Tibial nerve (tissue), 4 donors: ENCODE measurements at regions not wholly inside any gene's neighbourhood (a gene's known extent, or its start where the extent isn't known, plus 50 kb on each side); places are given as distances from the start of the nearest gene placed in this dataset.

ENCODE experiments used
- DNase-seq, 2 donors: peaks; one replicate each; pipeline ENCODE4 v3.0.0-alpha.2; 2019; ENCODE audit warnings: low spot score in 2 of 2
- H3K27ac ChIP-seq, 4 donors: fragments of 200-600 bp; sonication (generic) in 3 of 4; one replicate each; pipeline ENCODE4 v1.5.1; 2017 to 2019; ENCODE audit warnings: mild to moderate bottlenecking in 1 of 4
- H3K27me3 ChIP-seq, 2 donors: fragments of 200-600 bp; sonication (generic) in 1 of 2; one replicate each; pipeline versions ENCODE4 v1.5.1 to v1.6.0; 2017 to 2019
- H3K36me3 ChIP-seq, 3 donors: fragments of 200-600 bp; sonication (generic); one replicate each; pipeline ENCODE4 v1.5.1; 2018 to 2019
- H3K4me1 ChIP-seq, 4 donors: fragments of 200-600 bp; sonication (generic) in 3 of 4; one replicate each; pipeline ENCODE4 v1.5.1; 2017 to 2019
- H3K4me3 ChIP-seq, 4 donors: fragments of 200-600 bp; sonication (generic) in 3 of 4; one replicate each; pipeline ENCODE4 v1.5.1; 2017 to 2019; ENCODE audit warnings: mild to moderate bottlenecking in 1 of 4, moderate library complexity in 1 of 4
- H3K9me3 ChIP-seq, 4 donors: fragments of 200-600 bp; sonication (generic) in 3 of 4; one replicate each; pipeline ENCODE4 v1.5.1; 2017 to 2019
- EP300 ChIP-seq, 2 donors: sonication (generic); formaldehyde crosslinking; IDR thresholded peaks; one replicate each; pipeline ENCODE4 v1.6.1; 2017; ENCODE audit warnings: antibody characterized with exemption in 2 of 2, mild to moderate bottlenecking in 1 of 2
- POLR2A ChIP-seq, 2 donors: fragments of 450-650 bp; IDR thresholded peaks; one replicate each; pipeline ENCODE4 v1.6.1; 2017; ENCODE audit warnings: antibody characterized with exemption in 2 of 2, mild to moderate bottlenecking in 2 of 2, moderate library complexity in 2 of 2
- WGBS, 2 donors: methylation state at CpG; one replicate each; pipeline ENCODE4 v1.1.5; 2018; 5-methylcytosine and 5-hydroxymethylcytosine counted together
- TF ChIP-seq, protein P1 (sequence below), 5 experiments: fragments of 200-600 bp in 3 of 5; fragments of 450-650 bp in 2 of 5; sonication (generic) in 3 of 5; IDR thresholded peaks; one replicate each; pipeline ENCODE4 v1.5.1; 2016 to 2019; ENCODE audit warnings: antibody characterized with exemption in 5 of 5, mild to moderate bottlenecking in 3 of 5, moderate library complexity in 2 of 5

DNA sequence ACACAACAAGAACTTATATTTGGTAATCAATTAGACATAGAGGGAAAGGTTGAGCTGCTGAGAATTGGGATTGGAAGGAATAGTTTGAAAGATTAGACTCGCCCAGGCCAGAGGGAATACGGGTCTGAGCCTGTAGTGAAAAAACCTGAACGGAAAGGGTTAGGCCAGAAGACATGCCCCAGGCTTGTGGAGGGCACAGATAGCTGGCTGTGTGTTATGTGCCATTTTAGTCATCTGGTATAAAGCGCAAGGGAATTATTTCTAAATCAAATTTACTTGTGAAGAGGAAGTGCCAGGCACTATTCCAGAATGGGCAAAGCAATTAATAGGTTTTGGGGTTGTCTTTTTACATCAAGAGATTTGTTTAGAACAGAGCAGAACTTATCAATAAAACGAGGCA, 187.5 kb upstream of the ANKRD50 start:
- H3K36me3 ChIP-seq = no peaks in the 10 kb centered on the region
- no peaks in the 10 kb centered on the region for H3K9me3 ChIP-seq
- WGBS, 2 donors = 86 to 90% methylated on average over 5 of the region's 5 CpGs
- H3K4me1 ChIP-seq = peaks cover 0 to 20% (median 0%) of the 10 kb centered on the region in 4 donors
- H3K4me3 ChIP-seq = no peak overlapping the region
- H3K27me3 ChIP-seq = no peaks in the 10 kb centered on the region
- no peak for DNase-seq
- no peak overlapping the region for H3K27ac ChIP-seq
- TF ChIP-seq POLR2A (IDR thresholded peaks at IDR 0.05) (no peak), EP300 (IDR thresholded peaks at IDR 0.05) (no peak)
- TF ChIP-seq, protein P1, sequence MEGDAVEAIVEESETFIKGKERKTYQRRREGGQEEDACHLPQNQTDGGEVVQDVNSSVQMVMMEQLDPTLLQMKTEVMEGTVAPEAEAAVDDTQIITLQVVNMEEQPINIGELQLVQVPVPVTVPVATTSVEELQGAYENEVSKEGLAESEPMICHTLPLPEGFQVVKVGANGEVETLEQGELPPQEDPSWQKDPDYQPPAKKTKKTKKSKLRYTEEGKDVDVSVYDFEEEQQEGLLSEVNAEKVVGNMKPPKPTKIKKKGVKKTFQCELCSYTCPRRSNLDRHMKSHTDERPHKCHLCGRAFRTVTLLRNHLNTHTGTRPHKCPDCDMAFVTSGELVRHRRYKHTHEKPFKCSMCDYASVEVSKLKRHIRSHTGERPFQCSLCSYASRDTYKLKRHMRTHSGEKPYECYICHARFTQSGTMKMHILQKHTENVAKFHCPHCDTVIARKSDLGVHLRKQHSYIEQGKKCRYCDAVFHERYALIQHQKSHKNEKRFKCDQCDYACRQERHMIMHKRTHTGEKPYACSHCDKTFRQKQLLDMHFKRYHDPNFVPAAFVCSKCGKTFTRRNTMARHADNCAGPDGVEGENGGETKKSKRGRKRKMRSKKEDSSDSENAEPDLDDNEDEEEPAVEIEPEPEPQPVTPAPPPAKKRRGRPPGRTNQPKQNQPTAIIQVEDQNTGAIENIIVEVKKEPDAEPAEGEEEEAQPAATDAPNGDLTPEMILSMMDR (IDR thresholded peaks at IDR 0.05) = no peak

DNA sequence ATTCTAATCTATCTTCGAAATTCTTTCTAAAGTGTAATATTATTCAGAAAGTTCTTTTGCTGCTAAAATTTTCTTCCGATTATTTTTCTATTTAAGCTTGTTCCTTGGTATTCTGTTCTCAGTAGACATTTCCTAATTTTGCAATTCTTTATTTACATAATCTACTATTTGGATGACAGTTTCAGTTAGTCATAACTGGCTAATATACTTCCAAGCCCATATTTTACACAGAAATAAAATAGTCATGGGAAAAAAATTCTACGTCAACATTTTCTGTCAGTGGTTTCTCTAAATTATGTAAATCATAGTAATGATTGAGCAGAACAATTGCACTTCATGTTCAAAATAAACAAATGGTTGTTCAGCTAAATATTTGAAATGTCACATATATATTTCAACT, 178.0 kb upstream of the ANKRD50 start:
- no peak for DNase-seq
- Histone ChIP-seq H3K27ac (no peak overlapping the region), H3K9me3 (no peaks in the 10 kb centered on the region), H3K4me3 (no peak overlapping the region), H3K4me1 (no peaks in the 10 kb centered on the region), H3K36me3 (no peaks in the 10 kb centered on the region), H3K27me3 (no peaks in the 10 kb centered on the region)
- TF ChIP-seq EP300 (IDR thresholded peaks at IDR 0.05) (no peak), POLR2A (IDR thresholded peaks at IDR 0.05) (no peak)
- TF ChIP-seq, protein P1 (IDR thresholded peaks at IDR 0.05) = no peak
- WGBS, 2 donors = 83 to 85% methylated on average over 3 of the region's 3 CpGs

DNA sequence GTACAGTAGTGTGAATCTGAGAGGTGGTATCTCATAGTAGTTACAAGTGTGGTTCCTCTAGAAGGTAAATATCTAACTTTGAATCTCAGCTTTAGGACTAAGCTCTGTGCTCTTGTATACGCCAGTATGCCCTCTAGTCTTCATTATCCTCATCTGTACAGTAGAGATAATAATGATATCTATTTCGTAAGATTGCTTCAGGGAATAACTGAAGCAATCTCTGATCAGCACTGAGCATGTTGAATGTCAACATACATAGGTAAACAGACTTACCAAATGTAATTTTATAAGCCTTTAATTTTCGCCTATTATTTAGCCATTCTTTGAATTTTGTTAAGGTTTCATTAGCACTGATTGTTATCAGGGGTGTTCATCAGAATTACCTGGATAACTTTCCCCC, 175.2 kb upstream of the ANKRD50 start:
- TF ChIP-seq EP300 (IDR thresholded peaks at IDR 0.05) (no peak), POLR2A (IDR thresholded peaks at IDR 0.05) (no peak)
- TF ChIP-seq, protein P1 (IDR thresholded peaks at IDR 0.05) = no peak
- no peak overlapping the region for H3K4me3 ChIP-seq
- WGBS, 2 donors = 94 to 97% methylated on average over 3 of the region's 3 CpGs

DNA sequence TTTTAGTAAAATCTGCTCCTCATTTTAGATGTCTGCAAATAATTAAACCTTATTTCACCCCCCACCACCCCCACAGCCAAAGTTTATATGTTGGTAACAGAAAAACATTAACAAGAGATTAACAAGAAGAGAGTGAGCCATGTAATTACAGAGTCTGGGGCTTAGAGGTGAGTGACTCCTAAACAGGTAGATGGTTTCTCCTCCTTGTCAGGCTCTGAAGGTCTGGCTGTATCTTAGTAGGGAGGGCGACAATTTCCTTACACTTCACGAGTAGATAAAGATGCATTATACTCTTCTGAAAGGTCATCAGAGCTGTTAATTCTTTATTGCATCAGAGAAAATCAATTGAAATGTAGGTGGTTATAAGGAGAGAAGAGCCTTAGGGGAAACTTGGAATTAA, 171.8 kb upstream of the ANKRD50 start:
- WGBS, 2 donors = 55 to 63% methylated on average over 2 of the region's 2 CpGs
- DNase-seq = no peak
- Histone ChIP-seq H3K27me3 (no peaks in the 10 kb centered on the region), H3K27ac (no peak overlapping the region), H3K4me1 (no peaks in the 10 kb centered on the region), H3K4me3 (no peak overlapping the region), H3K9me3 (no peaks in the 10 kb centered on the region), H3K36me3 (no peaks in the 10 kb centered on the region)
- TF ChIP-seq, protein P1 (IDR thresholded peaks at IDR 0.05) = no peak
- no peak for TF ChIP-seq EP300 (IDR thresholded peaks at IDR 0.05)
- TF ChIP-seq POLR2A (IDR thresholded peaks at IDR 0.05) = no peak

More for the DNA sequence above, 175.2 kb upstream of the ANKRD50 start:
- Histone ChIP-seq H3K36me3 (no peaks in the 10 kb centered on the region), H3K27ac (no peak overlapping the region), H3K9me3 (no peaks in the 10 kb centered on the region), H3K27me3 (no peaks in the 10 kb centered on the region), H3K4me1 (no peaks in the 10 kb centered on the region)
- DNase-seq = no peak

DNA sequence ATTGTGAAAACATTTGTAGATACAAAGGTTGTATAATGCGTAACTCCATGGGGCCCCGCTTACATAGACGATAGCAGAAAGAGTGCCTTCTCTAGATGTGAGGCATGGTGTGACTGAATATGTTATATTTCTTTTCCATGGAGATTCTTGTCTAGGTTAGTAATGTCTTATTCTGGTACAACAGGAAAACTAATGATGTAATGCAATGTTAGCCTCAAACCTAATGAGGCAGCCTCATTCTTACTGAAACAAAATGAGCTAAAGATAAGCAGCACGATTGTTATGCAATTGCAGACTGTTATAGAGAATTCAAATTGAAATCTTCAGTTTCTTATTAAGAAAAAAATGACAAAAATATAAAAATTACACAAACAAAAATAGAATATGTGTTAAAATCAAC, 171.1 kb upstream of the ANKRD50 start:
- no peaks in the 10 kb centered on the region for H3K36me3 ChIP-seq
- WGBS, 2 donors = 62 to 68% methylated on average over 4 of the region's 4 CpGs

More for the DNA sequence above, 171.1 kb upstream of the ANKRD50 start:
- Histone ChIP-seq H3K27ac (no peak overlapping the region), H3K27me3 (no peaks in the 10 kb centered on the region), H3K9me3 (no peaks in the 10 kb centered on the region), H3K4me3 (no peak overlapping the region), H3K4me1 (no peaks in the 10 kb centered on the region)
- TF ChIP-seq, protein P1 (IDR thresholded peaks at IDR 0.05) = no peak
- TF ChIP-seq POLR2A (IDR thresholded peaks at IDR 0.05) = no peak
- TF ChIP-seq EP300 (IDR thresholded peaks at IDR 0.05) = no peak
- no peak for DNase-seq
